Mesendoderm (in vitro differentiated cells): ENCODE measurements at regions not wholly inside any gene's neighbourhood (a gene's known extent, or its start where the extent isn't known, plus 50 kb on each side); places are given as distances from the start of the nearest gene placed in this dataset.
A peak's percentile ranks its signal among the peaks of the same experiment; 100 is the strongest.
"Not testable (repeated sequence)": the region's sequence is repeated elsewhere in the genome, so short reads cannot be mapped to it uniquely, and the experiment has no call there.

Source experiments
- DNase-seq: peaks from one replicate; pipeline ENCODE4 v3.0.0; 2013
- H2AK5ac ChIP-seq: 2 replicates; pipeline ENCODE4 v1.6.1; 2013; ENCODE audit warnings: low read length, inconsistent platforms
- H2BK120ac ChIP-seq: 2 replicates; pipeline ENCODE4 v1.6.1; 2013; ENCODE audit warnings: low read depth, mild to moderate bottlenecking, low read length, moderate library complexity, mixed read lengths
- H2BK15ac ChIP-seq: replicated peaks from 2 replicates; pipeline ENCODE4 v1.6.1; 2013; ENCODE audit warnings: low read depth, mild to moderate bottlenecking, moderate library complexity
- H2BK5ac ChIP-seq: 2 replicates; pipeline ENCODE4 v1.6.1; 2013; ENCODE audit warnings: low read length, inconsistent platforms
- H3K18ac ChIP-seq: 2 replicates; pipeline ENCODE4 v1.6.1; 2013; ENCODE audit warnings: mild to moderate bottlenecking, low read length, mixed read lengths
- H3K23ac ChIP-seq: one replicate; pipeline ENCODE4 v1.6.1; 2013; ENCODE audit warnings: low read length
- H3K27ac ChIP-seq: 2 replicates; pipeline ENCODE4 v1.5.1; 2013; ENCODE audit warnings: low read depth, mild to moderate bottlenecking, inconsistent platforms, low read length, moderate library complexity
- H3K27me3 ChIP-seq: 2 replicates; pipeline ENCODE4 v1.6.1; 2013; ENCODE audit warnings: low read length, control low read depth, mild to moderate bottlenecking, inconsistent platforms; ENCODE audit not compliant: insufficient read depth, poor library complexity
- H3K36me3 ChIP-seq: 2 replicates; pipeline ENCODE4 v1.6.1; 2013; ENCODE audit warnings: low read length, inconsistent platforms; ENCODE audit not compliant: control insufficient read depth, insufficient read depth
- H3K4ac ChIP-seq: one replicate; pipeline ENCODE4 v1.6.1; 2013; ENCODE audit warnings: low read depth, mild to moderate bottlenecking, low read length, moderate library complexity
- H3K4me1 ChIP-seq: 2 replicates; pipeline ENCODE4 v1.6.1; 2013; ENCODE audit warnings: low read depth, low read length, inconsistent platforms; ENCODE audit not compliant: control insufficient read depth
- H3K4me2 ChIP-seq: 2 replicates; pipeline ENCODE4 v1.6.1; 2013; ENCODE audit warnings: low read length
- H3K4me3 ChIP-seq: 2 replicates; pipeline ENCODE4 v1.5.1; 2013; ENCODE audit warnings: mild to moderate bottlenecking, low read length
- H3K56ac ChIP-seq: one replicate; pipeline ENCODE4 v1.6.1; 2013; ENCODE audit warnings: low read length
- H3K79me1 ChIP-seq: 2 replicates; pipeline ENCODE4 v1.6.1; 2013; ENCODE audit warnings: low read length, inconsistent platforms
- H3K79me2 ChIP-seq: 2 replicates; pipeline ENCODE4 v1.6.1; 2013; ENCODE audit warnings: mild to moderate bottlenecking, low read length; ENCODE audit not compliant: control insufficient read depth, insufficient read depth
- H3K9ac ChIP-seq: 2 replicates; pipeline ENCODE4 v1.6.1; 2013; ENCODE audit warnings: low read length, inconsistent platforms
- H4K5ac ChIP-seq: one replicate; pipeline ENCODE4 v1.6.1; 2013; ENCODE audit warnings: low read length
- H4K8ac ChIP-seq: one replicate; pipeline ENCODE4 v1.6.1; 2013; ENCODE audit warnings: low read depth, mild to moderate bottlenecking, control low read depth, low read length, moderate library complexity
- WGBS: extraction: QIAGEN DNeasy Blood & Tissue Kit; methylation state at CpG from one replicate; pipeline ENCODE4 v1.1.7; 2013; ENCODE audit warnings: low lambda C conversion rate, missing lambda C conversion rate; ENCODE audit not compliant: insufficient coverage; ENCODE audit errors: extremely low coverage; 5-methylcytosine and 5-hydroxymethylcytosine counted together

GRCh38 chr4:12447451-12447850, 1018.8 kb upstream of the HS3ST1 start:
- Histone ChIP-seq H3K36me3 (no peaks in the 10 kb centered on the region), H3K4me3 (no peak overlapping the region), H3K4me2 (no peak overlapping the region), H3K23ac (no peak overlapping the region), H3K9ac (no peak overlapping the region), H3K79me2 (no peaks in the 10 kb centered on the region), H2BK5ac (no peak overlapping the region), H3K27me3 (no peaks in the 10 kb centered on the region), H4K8ac (no peak overlapping the region), H3K27ac (no peak overlapping the region), H3K4ac (no peak overlapping the region), H3K18ac (no peak overlapping the region), H2BK15ac (no peak overlapping the region), H2BK120ac (no peak overlapping the region), H4K5ac (no peak overlapping the region), H3K56ac (no peak overlapping the region), H2AK5ac (no peak overlapping the region), H3K79me1 (no peaks in the 10 kb centered on the region), H3K4me1 (no peaks in the 10 kb centered on the region)
- no peak for DNase-seq
- no CpG with 5 or more reads among the region's 3 CpGs for WGBS

GRCh38 chr4:12446657-12447185, 1018.0 kb upstream of the HS3ST1 start:
- H3K4me1 ChIP-seq, result no peaks in the 10 kb centered on the region
- H3K4me3 ChIP-seq, result no peak overlapping the region
- H3K18ac ChIP-seq, result no peak overlapping the region
- no peaks in the 10 kb centered on the region for H3K79me1 ChIP-seq
- no peak overlapping the region for H4K5ac ChIP-seq
- H2BK5ac ChIP-seq, result no peak overlapping the region
- H3K4me2 ChIP-seq, result no peak overlapping the region
- peak overlapping the region; percentile 28 for H3K56ac ChIP-seq
- H3K36me3 ChIP-seq, result no peaks in the 10 kb centered on the region
- H3K79me2 ChIP-seq, result no peaks in the 10 kb centered on the region
- no peak overlapping the region for H2BK15ac ChIP-seq
- DNase-seq, result no peak
- no peak overlapping the region for H4K8ac ChIP-seq
- H3K4ac ChIP-seq, result no peak overlapping the region
- no CpG with 5 or more reads among the region's 2 CpGs for WGBS
- H3K9ac ChIP-seq, result no peak overlapping the region
- H3K27me3 ChIP-seq, result no peaks in the 10 kb centered on the region
- H3K23ac ChIP-seq, result no peak overlapping the region
- no peak overlapping the region for H3K27ac ChIP-seq
- no peak overlapping the region for H2AK5ac ChIP-seq
- no peak overlapping the region for H2BK120ac ChIP-seq

- H3K36me3 ChIP-seq, result no peaks in the 10 kb centered on the region
- no peak overlapping the region for H3K4ac ChIP-seq
- no peak overlapping the region for H2AK5ac ChIP-seq
- no CpG with 5 or more reads among the region's 5 CpGs for WGBS
- H3K56ac ChIP-seq, result no peak overlapping the region
- no peaks in the 10 kb centered on the region for H3K27me3 ChIP-seq
- H2BK120ac ChIP-seq, result no peak overlapping the region
- no peak overlapping the region for H2BK5ac ChIP-seq
- no peak for DNase-seq
- no peaks in the 10 kb centered on the region for H3K79me1 ChIP-seq
- H3K27ac ChIP-seq, result no peak overlapping the region
- H3K79me2 ChIP-seq, result no peaks in the 10 kb centered on the region
- H2BK15ac ChIP-seq, result no peak overlapping the region
- no peak overlapping the region for H3K4me2 ChIP-seq
- H3K23ac ChIP-seq, result no peak overlapping the region
- no peak overlapping the region for H4K5ac ChIP-seq
- H3K4me1 ChIP-seq, result no peaks in the 10 kb centered on the region
- H4K8ac ChIP-seq, result no peak overlapping the region
- no peak overlapping the region for H3K9ac ChIP-seq
- H3K18ac ChIP-seq, result no peak overlapping the region
- H3K4me3 ChIP-seq, result no peak overlapping the region
These were observed 1017.6 kb upstream of the HS3ST1 start for GRCh38 chr4:12446256-12446655.

GRCh38 chr4:12445711-12446235, 1017.1 kb upstream of the HS3ST1 start:
- no peak overlapping the region for H4K8ac ChIP-seq
- H3K79me2 ChIP-seq, result no peaks in the 10 kb centered on the region
- H3K4me1 ChIP-seq, result no peaks in the 10 kb centered on the region
- no peak overlapping the region for H3K56ac ChIP-seq
- DNase-seq, result no peak
- H3K27me3 ChIP-seq, result no peaks in the 10 kb centered on the region
- H3K23ac ChIP-seq, result no peak overlapping the region
- H3K27ac ChIP-seq, result no peak overlapping the region
- no peak overlapping the region for H2AK5ac ChIP-seq
- no peak overlapping the region for H2BK15ac ChIP-seq
- H3K4ac ChIP-seq, result no peak overlapping the region
- no peak overlapping the region for H3K18ac ChIP-seq
- no peak overlapping the region for H4K5ac ChIP-seq
- no peak overlapping the region for H2BK120ac ChIP-seq
- no peak overlapping the region for H3K4me2 ChIP-seq
- WGBS, result no CpG with 5 or more reads among the region's 4 CpGs
- H2BK5ac ChIP-seq, result no peak overlapping the region
- H3K79me1 ChIP-seq, result no peaks in the 10 kb centered on the region
- H3K36me3 ChIP-seq, result no peaks in the 10 kb centered on the region
- H3K4me3 ChIP-seq, result no peak overlapping the region
- no peak overlapping the region for H3K9ac ChIP-seq

- DNase-seq, result no peak
- H3K23ac ChIP-seq, result no peak overlapping the region
- H3K27ac ChIP-seq, result no peak overlapping the region
- no peak overlapping the region for H2BK15ac ChIP-seq
- H2BK120ac ChIP-seq, result no peak overlapping the region
- no peaks in the 10 kb centered on the region for H3K79me2 ChIP-seq
- no peaks in the 10 kb centered on the region for H3K4me1 ChIP-seq
- no peak overlapping the region for H3K4ac ChIP-seq
- no CpG with 5 or more reads among the region's 5 CpGs for WGBS
- no peak overlapping the region for H4K8ac ChIP-seq
- no peaks in the 10 kb centered on the region for H3K27me3 ChIP-seq
- H3K4me2 ChIP-seq, result no peak overlapping the region
- H3K4me3 ChIP-seq, result no peak overlapping the region
- no peak overlapping the region for H3K56ac ChIP-seq
- no peaks in the 10 kb centered on the region for H3K79me1 ChIP-seq
- H3K18ac ChIP-seq, result no peak overlapping the region
- no peak overlapping the region for H2AK5ac ChIP-seq
- H3K36me3 ChIP-seq, result no peaks in the 10 kb centered on the region
- H4K5ac ChIP-seq, result no peak overlapping the region
- no peak overlapping the region for H2BK5ac ChIP-seq
- no peak overlapping the region for H3K9ac ChIP-seq
These were observed 1011.1 kb upstream of the HS3ST1 start for GRCh38 chr4:12439633-12440305.

- H3K4me3 ChIP-seq, H2BK120ac ChIP-seq, H3K27ac ChIP-seq, H3K79me1 ChIP-seq, H3K18ac ChIP-seq, H4K5ac ChIP-seq, H4K8ac ChIP-seq, H3K56ac ChIP-seq, H3K79me2 ChIP-seq, H3K9ac ChIP-seq, H3K27me3 ChIP-seq, H3K4me2 ChIP-seq, H3K36me3 ChIP-seq, H3K23ac ChIP-seq, H3K4me1 ChIP-seq, H2BK15ac ChIP-seq, DNase-seq, H2AK5ac ChIP-seq: not testable (repeated sequence)
- H2BK5ac ChIP-seq, result peak overlapping the region; percentile 41
- H3K4ac ChIP-seq, result peak overlapping the region; percentile 16
- no CpG with 5 or more reads among the region's 7 CpGs for WGBS
These were observed 1002.6 kb upstream of the HS3ST1 start for GRCh38 chr4:12431259-12431658.
